HepG2 (cell line): ENCODE measurements at regions not wholly inside any gene's neighbourhood (a gene's known extent, or its start where the extent isn't known, plus 50 kb on each side); places are given as distances from the start of the nearest gene placed in this dataset.

Source experiments
- ATAC-seq: fragments of 200-7000 bp; cut with Tn5 transposase; 3 replicates; pipeline ENCODE4 v1.9.1; 2020; ENCODE audit warnings: mild to moderate bottlenecking, moderate library complexity
- BruUV-seq: library from RNA; stranded (reverse); fragments of 400-500 nt; replicated peaks from 2 replicates; lab custom pipeline; 2021; lab: Mats Ljungman, UMichigan
- CTCF ChIA-PET: fragments of 300-600 bp; formaldehyde crosslinking; extraction: SDS; loops from one replicate; lab custom pipeline; 2021; ENCODE audit warnings: low total read pairs, inconsistent platforms, low intra/inter-chr PET ratio; lab: Yijun Ruan, JAX
- POLR2A ChIA-PET: fragments of 350-600 bp; sonication (Branson Sonifier 250); formaldehyde crosslinking; loops from one replicate; lab custom pipeline; 2020; ENCODE audit warnings: antibody characterized with exemption, inconsistent platforms; lab: Yijun Ruan, JAX
- DNase-seq: peaks from one replicate; pipeline ENCODE4 v3.0.0-alpha.2; 2015; ENCODE audit warnings: low spot score
- FAIRE-seq: peaks from 3 replicates; lab custom pipeline; 2011; peaks lifted over from hg19 to GRCh38; lab: Jason Lieb, UNC
- H2AFZ ChIP-seq: one replicate; pipeline ENCODE4 v1.6.1; 2011; ENCODE audit warnings: low read length, inconsistent platforms
- H3K27ac ChIP-seq: fragments of 300-600 bp; 3 replicates; pipeline ENCODE4 v1.8.0; 2011; ENCODE audit warnings: mixed run types, mild to moderate bottlenecking, mixed read lengths, low read length, inconsistent platforms; ENCODE audit not compliant: insufficient read depth; ENCODE audit errors: extremely low read length
- H3K27me3 ChIP-seq, 2 experiments: fragments of 200-600 bp in 1 of 2; 2 replicates in 1 of 2; 3 replicates in 1 of 2; pipeline versions ENCODE4 v1.6.0 to v1.8.0; 2011; ENCODE audit warnings: low read length in 2 of 2, mild to moderate bottlenecking in 2 of 2, moderate library complexity in 2 of 2, inconsistent platforms in 1 of 2; ENCODE audit not compliant: insufficient read depth in 2 of 2, control insufficient read depth in 1 of 2
- H3K36me3 ChIP-seq, 2 experiments: fragments of 200-600 bp in 1 of 2; replicated peaks in 1 of 2; 2 replicates in 1 of 2; 3 replicates in 1 of 2; pipeline versions ENCODE4 v1.5.1 to v1.8.0; 2011; ENCODE audit warnings: low read length in 2 of 2, inconsistent platforms in 1 of 2; ENCODE audit not compliant: insufficient read depth in 2 of 2, control insufficient read depth in 1 of 2
- H3K4me1 ChIP-seq: 2 replicates; pipeline ENCODE4 v1.5.1; 2012; ENCODE audit warnings: low read length, inconsistent platforms; ENCODE audit not compliant: insufficient read depth
- H3K4me2 ChIP-seq: 2 replicates; pipeline ENCODE4 v1.6.0; 2011; ENCODE audit warnings: low read depth, low read length, inconsistent platforms
- H3K4me3 ChIP-seq, 3 experiments: fragments of 200-600 bp in 1 of 3; sonication (generic), shearing (Covaris generic) in 1 of 3; replicated peaks in 1 of 3; 2 replicates each; pipeline ENCODE4 v1.5.1; 2011 to 2016; ENCODE audit warnings: low read length in 3 of 3, inconsistent platforms in 2 of 3, low read depth in 2 of 3, mild to moderate bottlenecking in 2 of 3, control low read depth in 1 of 3, mixed read lengths in 1 of 3; ENCODE audit not compliant: insufficient read depth in 1 of 3
- H3K79me2 ChIP-seq: one replicate; pipeline ENCODE4 v1.6.1; 2011; ENCODE audit warnings: low read length, inconsistent platforms; ENCODE audit not compliant: insufficient read depth
- H3K9ac ChIP-seq: 2 replicates; pipeline ENCODE4 v1.6.0; 2011; ENCODE audit warnings: mild to moderate bottlenecking, low read depth, low read length, inconsistent platforms; ENCODE audit not compliant: insufficient read depth
- H3K9me3 ChIP-seq: 2 replicates; pipeline ENCODE4 v1.5.1; 2012; ENCODE audit warnings: mild to moderate bottlenecking, low read length
- H4K20me1 ChIP-seq: 2 replicates; pipeline ENCODE4 v1.6.0; 2011; ENCODE audit warnings: inconsistent platforms, mild to moderate bottlenecking, low read length, moderate library complexity; ENCODE audit not compliant: insufficient read depth
- PAWR ChIP-seq: sonication (generic); formaldehyde crosslinking; IDR thresholded peaks from 2 replicates; pipeline ENCODE4 v1.4.0; 2020; ENCODE audit warnings: missing genetic modification reagents, mild to moderate bottlenecking, borderline replicate concordance
- PITX1 ChIP-seq: sonication (generic); formaldehyde crosslinking; IDR thresholded peaks from 2 replicates; pipeline ENCODE4 v1.5.1; 2020; ENCODE audit warnings: mild to moderate bottlenecking, missing genetic modification reagents
- SAFB2 ChIP-seq: sonication (generic); formaldehyde crosslinking; IDR thresholded peaks from 2 replicates; pipeline ENCODE4 v1.5.1; 2020; ENCODE audit warnings: missing genetic modification reagents, low read depth, mild to moderate bottlenecking, borderline replicate concordance
- SALL1 ChIP-seq: sonication (generic); formaldehyde crosslinking; IDR thresholded peaks from 2 replicates; pipeline ENCODE4 v1.8.0; 2022; ENCODE audit warnings: mild to moderate bottlenecking, missing genetic modification reagents
- ZFP41 ChIP-seq: sonication (generic); formaldehyde crosslinking; IDR thresholded peaks from 2 replicates; pipeline ENCODE4 v1.4.0; 2020; ENCODE audit warnings: mild to moderate bottlenecking, missing genetic modification reagents, borderline replicate concordance
- ZNF746 ChIP-seq: sonication (generic); formaldehyde crosslinking; IDR thresholded peaks from 2 replicates; pipeline ENCODE4 v1.8.0; 2022; ENCODE audit warnings: mild to moderate bottlenecking, missing genetic modification reagents
- WGBS: methylation state at CpG from one replicate; pipeline ENCODE4 v1.1.6; 2017; ENCODE audit warnings: low lambda C conversion rate; 5-methylcytosine and 5-hydroxymethylcytosine counted together
- in situ Hi-C: cut with HindIII; loops from 2 replicates; pipeline ENCODE4 v1.10.0; 2017; ENCODE audit warnings: low pct_unique_long_range_greater_than_20kb; ENCODE audit not compliant: extremely low pct_ligation_motif_present
- intact Hi-C: fragments of 100-400 bp; cut with micrococcal nuclease; formaldehyde crosslinking; loops from one replicate; pipeline ENCODE4 v1.10.0; 2022; ENCODE audit not compliant: unreplicated experiment
- TF ChIP-seq, protein P1 (sequence below): sonication (generic); formaldehyde crosslinking; IDR thresholded peaks from 2 replicates; pipeline ENCODE4 v1.5.1; 2020; ENCODE audit warnings: missing genetic modification reagents, mild to moderate bottlenecking, borderline replicate concordance
- TF ChIP-seq, protein P2 (sequence below): sonication (generic); formaldehyde crosslinking; IDR thresholded peaks from 2 replicates; pipeline ENCODE4 v1.8.0; 2022; ENCODE audit warnings: mild to moderate bottlenecking, missing genetic modification reagents, moderate library complexity
- TF ChIP-seq, protein P3 (sequence below): sonication (generic); formaldehyde crosslinking; IDR thresholded peaks from 2 replicates; pipeline ENCODE4 v1.9.0; 2022; ENCODE audit warnings: missing genetic modification reagents, mild to moderate bottlenecking, borderline replicate concordance

GRCh38 chr3:193812791-193813500, 219.9 kb downstream of the OPA1 start:
- in situ Hi-C loops, result no loop called here
- ChIA-PET CTCF (no interaction called here), POLR2A (no interaction called here)
- DNase-seq, result no peak
- Histone ChIP-seq H3K9ac (no peak overlapping the region), H3K36me3 (no peaks in the 10 kb centered on the region), H4K20me1 (no peaks in the 10 kb centered on the region), H3K4me2 (no peak overlapping the region), H3K4me3 (no peak overlapping the region), H3K9me3 (no peaks in the 10 kb centered on the region), H3K79me2 (no peaks in the 10 kb centered on the region), H3K27me3 (peaks cover 1 to 68% of the 10 kb centered on the region in 2 experiments; a peak in 3 of 5 replicates), H3K27ac (no peak overlapping the region), H2AFZ (no peak overlapping the region), H3K4me1 (peaks cover 21% of the 10 kb centered on the region)
- no TSS peak for BruUV-seq
- no peak for TF ChIP-seq ZFP41 (CRISPR knock-in tag)
- no peak for TF ChIP-seq SAFB2 (CRISPR knock-in tag)
- no peak for TF ChIP-seq PITX1 (CRISPR knock-in tag)
- TF ChIP-seq, protein P1, sequence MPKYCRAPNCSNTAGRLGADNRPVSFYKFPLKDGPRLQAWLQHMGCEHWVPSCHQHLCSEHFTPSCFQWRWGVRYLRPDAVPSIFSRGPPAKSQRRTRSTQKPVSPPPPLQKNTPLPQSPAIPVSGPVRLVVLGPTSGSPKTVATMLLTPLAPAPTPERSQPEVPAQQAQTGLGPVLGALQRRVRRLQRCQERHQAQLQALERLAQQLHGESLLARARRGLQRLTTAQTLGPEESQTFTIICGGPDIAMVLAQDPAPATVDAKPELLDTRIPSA (CRISPR knock-in tag), result no peak
- TF ChIP-seq, protein P2, sequence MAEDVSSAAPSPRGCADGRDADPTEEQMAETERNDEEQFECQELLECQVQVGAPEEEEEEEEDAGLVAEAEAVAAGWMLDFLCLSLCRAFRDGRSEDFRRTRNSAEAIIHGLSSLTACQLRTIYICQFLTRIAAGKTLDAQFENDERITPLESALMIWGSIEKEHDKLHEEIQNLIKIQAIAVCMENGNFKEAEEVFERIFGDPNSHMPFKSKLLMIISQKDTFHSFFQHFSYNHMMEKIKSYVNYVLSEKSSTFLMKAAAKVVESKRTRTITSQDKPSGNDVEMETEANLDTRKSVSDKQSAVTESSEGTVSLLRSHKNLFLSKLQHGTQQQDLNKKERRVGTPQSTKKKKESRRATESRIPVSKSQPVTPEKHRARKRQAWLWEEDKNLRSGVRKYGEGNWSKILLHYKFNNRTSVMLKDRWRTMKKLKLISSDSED (CRISPR knock-in tag), result no peak
- TF ChIP-seq ZNF746 (CRISPR knock-in tag), result no peak
- TF ChIP-seq, protein P3, sequence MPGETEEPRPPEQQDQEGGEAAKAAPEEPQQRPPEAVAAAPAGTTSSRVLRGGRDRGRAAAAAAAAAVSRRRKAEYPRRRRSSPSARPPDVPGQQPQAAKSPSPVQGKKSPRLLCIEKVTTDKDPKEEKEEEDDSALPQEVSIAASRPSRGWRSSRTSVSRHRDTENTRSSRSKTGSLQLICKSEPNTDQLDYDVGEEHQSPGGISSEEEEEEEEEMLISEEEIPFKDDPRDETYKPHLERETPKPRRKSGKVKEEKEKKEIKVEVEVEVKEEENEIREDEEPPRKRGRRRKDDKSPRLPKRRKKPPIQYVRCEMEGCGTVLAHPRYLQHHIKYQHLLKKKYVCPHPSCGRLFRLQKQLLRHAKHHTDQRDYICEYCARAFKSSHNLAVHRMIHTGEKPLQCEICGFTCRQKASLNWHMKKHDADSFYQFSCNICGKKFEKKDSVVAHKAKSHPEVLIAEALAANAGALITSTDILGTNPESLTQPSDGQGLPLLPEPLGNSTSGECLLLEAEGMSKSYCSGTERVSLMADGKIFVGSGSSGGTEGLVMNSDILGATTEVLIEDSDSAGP (CRISPR knock-in tag), result no peak
- TF ChIP-seq PAWR (CRISPR knock-in tag), result no peak
- no peak for TF ChIP-seq SALL1 (CRISPR knock-in tag)
- no peak for FAIRE-seq
- intact Hi-C loops, result no loop called here
- peak; percentile 34; the same call in 1 of the 3 replicates for ATAC-seq
- 7% methylated on average over 5 of the region's 7 CpGs for WGBS
